GM21447 (cell line): ENCODE measurements at regions not wholly inside any gene's neighbourhood (a gene's known extent, or its start where the extent isn't known, plus 50 kb on each side); places are given as distances from the start of the nearest gene placed in this dataset.

Experiments used
- ATAC-seq: cut with Tn5 transposase; IDR thresholded peaks from one replicate; pipeline ENCODE4 v1.9.1; 2021; ENCODE audit not compliant: unreplicated experiment

DNA sequence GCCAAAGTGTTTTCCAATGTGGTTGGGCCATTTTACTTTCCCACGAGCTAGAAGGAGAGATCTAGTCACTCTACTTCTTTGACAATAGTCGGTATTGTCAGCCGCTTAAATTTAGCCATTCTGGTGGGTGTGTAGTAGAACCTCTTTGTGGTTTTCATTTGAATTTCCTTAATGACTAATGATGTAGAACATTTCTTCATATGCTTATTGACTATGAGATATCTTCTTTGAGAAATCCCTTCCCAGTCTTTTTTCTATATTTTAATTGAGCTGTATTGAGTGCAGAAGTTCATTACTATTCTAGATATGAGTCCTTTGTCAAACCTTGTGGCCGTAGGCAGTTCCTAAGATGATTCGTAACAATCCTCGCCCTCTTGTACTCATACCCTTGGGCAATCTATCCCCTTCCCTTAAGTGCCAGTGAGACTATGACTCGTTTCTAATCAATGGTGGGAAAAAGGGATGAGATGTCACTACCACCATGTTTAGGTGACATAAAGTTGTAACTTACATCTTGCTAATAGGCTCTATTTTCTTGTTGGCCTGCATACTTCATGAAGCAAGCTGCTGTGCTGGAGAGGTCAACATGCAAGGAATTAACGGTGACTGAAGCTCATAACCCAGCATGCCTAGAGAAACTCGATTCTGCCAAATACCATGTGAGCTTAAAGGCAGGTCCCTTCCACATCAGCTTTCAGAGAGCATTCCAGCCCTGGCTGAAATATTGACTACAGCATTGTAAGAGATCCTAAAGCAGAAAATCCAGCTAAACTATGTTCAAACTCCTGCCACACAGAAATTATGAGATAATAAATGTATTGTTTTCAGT lies 817.9 kb upstream of the SOX9 start:
- no peak for ATAC-seq

- ATAC-seq: no peak
Measured at GRCh38 chr17:71304498-71305158, 816.2 kb upstream of the SOX9 start.

DNA sequence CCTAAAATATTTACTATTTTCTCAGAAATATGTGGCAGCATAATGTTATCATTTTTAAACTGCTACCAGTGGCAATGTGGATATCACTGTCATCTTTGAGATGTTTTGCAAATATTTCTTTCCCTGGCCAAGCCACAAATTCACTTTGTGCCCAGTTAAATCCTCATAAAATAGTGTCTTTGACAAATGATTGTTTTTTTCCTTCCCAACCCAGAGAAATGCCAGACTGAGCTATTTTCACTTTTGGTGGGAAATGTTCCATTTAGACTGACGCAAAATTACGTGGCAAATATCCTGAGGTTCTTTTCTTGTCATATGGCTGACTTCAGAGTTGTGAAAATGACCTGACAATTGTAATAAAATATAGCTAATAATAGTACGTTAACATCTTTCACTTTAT lies 807.0 kb upstream of the SOX9 start:
- no peak for ATAC-seq

DNA sequence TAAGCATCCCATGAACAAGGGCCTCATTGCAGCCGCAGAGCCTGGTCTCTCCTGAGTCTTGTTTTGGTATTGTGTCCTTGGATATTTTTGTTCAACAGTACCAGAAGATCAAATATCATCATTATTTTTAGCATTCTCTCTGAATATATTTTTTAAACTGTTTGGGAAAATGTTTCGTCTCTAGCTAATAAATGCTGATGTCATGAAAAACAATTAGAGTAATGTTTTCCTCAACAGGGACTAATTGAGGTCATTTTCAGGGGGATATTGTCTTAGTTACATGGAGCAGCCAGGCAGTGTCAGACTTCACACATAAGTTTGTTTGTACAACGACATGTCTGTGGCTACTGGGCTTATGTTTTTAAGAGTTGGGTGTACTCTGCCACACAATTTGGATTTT lies 805.3 kb upstream of the SOX9 start:
- no peak for ATAC-seq

- ATAC-seq: no peak
Measured at GRCh38 chr17:71316176-71316897, 804.5 kb upstream of the SOX9 start.

DNA sequence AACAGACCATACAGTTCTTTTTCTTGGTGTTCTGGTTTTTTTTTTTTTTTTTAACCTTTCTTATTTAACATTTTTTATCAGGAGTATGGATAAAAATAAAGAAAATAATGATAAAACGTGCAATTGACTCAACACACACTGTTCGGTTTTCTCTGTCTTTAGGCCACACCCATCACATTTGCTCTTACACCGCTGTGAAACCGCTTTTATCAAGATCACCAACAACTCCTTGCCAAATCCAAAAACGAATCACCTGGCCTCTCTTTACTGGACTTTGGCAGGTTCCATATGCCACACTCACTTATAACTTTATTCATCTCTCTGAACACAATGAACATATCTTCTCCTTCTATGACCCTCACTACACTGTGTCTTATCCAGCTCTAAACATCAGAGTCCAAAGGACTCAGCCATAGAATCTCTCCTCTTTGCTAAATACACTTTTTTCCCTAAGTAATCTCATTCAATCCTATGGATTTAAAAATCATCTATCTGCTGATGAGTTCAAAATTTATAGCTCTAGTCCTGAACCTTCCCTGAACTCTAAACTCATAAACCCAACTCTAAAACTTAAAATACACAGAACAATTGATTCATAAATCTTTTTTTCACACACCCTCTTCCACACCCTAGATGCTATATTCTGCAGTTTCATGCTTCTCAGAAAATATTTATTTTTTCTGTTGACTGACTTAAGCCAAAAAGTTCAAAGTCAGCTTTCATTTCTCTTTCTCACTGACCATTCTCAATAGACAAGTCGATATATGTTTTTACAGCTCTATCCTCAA lies 800.6 kb upstream of the SOX9 start:
- no peak for ATAC-seq

DNA sequence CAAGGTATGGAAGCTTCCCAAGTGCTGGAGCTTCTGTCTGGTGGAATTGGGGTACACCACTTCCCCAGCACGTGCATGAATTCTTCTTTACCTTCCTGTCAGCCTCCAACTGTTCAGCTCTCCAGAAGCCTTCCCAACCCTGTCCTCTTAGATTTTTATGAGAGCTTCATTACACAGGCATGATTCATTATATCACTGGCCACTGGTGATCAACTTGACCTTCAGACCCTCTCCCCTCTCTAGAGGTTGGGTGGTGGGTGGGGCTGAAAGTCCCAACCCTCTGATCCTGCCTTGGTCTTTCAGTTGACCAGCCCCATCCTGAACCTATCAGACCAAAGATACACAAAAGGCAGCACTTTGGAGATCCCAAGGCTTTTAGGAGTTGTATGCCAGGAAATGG lies 795.7 kb upstream of the SOX9 start:
- ATAC-seq: no peak

DNA sequence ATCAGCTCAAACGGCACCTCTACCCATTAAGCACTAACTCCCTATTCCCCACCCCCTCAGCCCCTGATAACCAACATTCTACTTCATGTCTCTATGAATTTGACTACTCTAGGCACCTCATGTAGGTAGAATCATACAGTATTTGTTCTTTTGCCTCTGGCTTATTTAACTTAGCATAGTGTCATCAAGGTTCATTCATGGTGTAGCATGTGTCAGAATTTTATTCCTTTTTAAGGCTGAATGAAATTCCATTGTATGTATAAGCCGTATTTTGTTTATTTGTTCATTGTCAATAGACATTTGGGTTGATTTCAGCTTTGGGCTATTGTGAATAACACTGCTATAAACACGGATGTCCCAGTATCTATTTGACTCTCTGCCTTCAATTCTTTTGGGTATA lies 794.9 kb upstream of the SOX9 start:
- no peak for ATAC-seq

- ATAC-seq: no peak
Measured at GRCh38 chr17:71327376-71328059, 793.3 kb upstream of the SOX9 start.

- ATAC-seq: no peak
Measured at GRCh38 chr17:71329310-71330098, 791.3 kb upstream of the SOX9 start.

DNA sequence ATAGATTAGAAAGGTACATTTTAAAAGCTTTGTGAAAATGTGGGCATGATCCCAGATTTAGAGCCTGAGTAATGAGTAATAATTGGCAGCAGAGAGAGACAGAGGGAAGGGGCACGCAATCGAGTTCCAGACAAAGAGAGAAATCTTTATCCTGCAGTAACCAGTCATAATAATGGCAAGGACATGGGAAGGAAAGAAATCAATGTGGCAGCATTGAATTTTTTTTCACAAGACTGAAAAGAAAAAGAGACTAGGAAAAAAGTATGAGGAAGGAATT lies 790.8 kb upstream of the SOX9 start:
- ATAC-seq: no peak

- no peak for ATAC-seq
Measured at GRCh38 chr17:71331754-71332325, 789.0 kb upstream of the SOX9 start.

DNA sequence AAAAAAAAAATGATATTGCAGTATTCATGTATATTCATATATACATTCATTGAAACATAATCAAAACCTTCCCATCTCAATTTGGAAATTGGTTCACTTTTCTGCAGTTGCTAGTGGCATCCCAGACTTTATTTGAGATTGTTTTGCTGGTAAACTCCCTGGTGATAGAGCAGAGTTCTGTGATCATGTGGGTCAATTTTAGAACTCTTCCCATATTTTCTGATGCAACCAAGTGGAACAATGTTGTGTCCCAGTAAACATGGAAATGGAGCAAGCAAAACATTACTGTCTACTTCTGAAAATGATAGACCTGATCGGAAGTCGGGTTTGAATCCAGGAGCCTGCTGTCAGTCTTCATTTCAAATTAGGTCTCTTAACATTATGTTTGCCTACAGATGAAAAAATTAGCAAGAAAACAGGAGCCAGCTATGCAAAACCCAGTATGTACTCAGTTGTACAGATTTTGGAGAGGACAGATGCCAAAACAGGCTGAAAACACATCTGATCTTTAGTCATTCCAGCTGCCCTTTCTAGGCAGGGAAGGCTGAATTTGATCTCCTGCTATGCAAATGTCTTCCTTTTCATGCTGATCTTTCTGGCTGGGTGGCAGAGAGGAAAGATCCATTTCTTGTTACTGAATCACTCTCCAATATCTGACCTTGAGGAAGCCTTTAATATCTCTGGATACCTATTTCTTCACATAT lies 786.6 kb upstream of the SOX9 start:
- ATAC-seq: no peak

- no peak for ATAC-seq
Measured at GRCh38 chr17:71335212-71335611, 785.6 kb upstream of the SOX9 start.

- no peak for ATAC-seq
Measured at GRCh38 chr17:71337938-71338337, 782.9 kb upstream of the SOX9 start.

DNA sequence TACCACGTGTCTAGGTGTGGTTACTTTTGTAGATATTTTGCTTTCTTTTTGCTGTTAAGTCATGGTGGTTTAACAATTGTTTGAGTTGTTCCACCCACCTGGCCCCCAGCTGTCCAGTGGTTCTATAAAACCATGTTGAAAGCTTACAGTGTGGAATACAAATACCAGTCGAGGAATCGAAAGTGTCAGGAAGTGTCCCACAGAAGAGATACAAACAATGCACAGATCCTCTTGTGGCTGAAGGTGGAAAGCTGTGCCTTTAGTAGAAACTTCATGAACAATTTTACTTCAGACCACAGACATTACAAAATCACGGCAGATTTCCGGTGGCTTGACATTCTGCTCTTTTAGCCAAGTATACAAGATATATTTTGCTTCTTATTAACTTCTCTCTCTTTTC lies 782.4 kb upstream of the SOX9 start:
- no peak for ATAC-seq

DNA sequence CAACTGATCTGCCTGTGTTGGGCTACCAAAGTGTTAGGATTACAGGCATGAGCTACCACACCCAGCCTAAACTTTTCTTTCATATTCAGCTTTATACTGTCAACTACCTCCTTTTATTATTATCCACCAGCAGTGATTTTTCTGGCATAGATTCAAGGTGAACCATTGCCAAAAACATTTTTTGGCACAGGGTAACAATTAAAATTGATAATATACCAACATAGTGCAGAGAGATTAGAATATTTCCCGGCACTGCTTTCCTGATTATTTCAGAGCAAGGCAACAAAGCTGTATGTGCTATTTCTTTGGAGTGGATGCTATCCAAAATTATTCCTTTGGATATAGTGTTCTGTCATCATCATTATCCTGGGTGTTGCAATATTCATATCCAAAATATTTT lies 781.6 kb upstream of the SOX9 start:
- no peak for ATAC-seq

GRCh38 chr17:71342737-71343136 lies 778.1 kb upstream of the SOX9 start:
- no peak for ATAC-seq

DNA sequence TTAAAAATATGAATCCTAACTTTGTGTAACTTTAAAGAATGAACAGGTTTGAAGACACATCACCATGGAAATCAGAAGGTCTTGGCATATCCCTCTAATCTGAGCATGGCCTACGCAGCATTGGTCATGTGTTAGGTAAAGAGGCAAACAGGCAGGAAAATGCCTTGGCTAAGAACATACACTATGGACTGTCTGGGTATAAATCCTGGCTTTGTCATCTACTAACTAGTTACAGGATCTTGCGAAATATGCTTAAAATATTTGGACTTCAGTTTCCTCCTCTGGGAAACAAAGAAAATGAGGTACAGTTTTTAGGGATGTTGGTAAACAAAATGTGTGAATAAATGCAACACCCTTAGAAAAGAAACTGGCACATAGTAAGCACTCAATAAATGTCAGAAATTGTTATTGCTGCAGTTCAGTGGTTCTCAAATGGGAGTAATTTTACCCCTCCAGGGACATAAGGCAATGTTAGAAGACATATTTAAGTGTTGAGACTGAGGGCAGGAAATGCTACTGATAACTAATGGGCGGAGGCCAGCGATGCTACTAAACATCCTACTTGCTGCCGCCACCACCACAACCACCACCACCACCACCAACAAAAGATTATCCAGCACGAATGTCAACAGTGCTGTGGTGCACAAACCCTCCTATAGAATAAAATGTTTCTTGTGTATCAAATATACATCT lies 770.8 kb upstream of the SOX9 start:
- ATAC-seq: no peak
